GM23248 (cell line): ENCODE measurements at regions not wholly inside any gene's neighbourhood (a gene's known extent, or its start where the extent isn't known, plus 50 kb on each side); places are given as distances from the start of the nearest gene placed in this dataset.

Source experiments
- EZH2 ChIP-seq: fragments of 200-600 bp; sonication (generic); IDR thresholded peaks from 2 replicates; pipeline ENCODE4 v1.6.1; 2018; ENCODE audit warnings: antibody characterized with exemption, mild to moderate bottlenecking; ENCODE audit not compliant: insufficient read depth, poor library complexity, severe bottlenecking
- EZH2phosphoT487 ChIP-seq: fragments of 200-600 bp; sonication (generic); IDR thresholded peaks from 2 replicates; pipeline ENCODE4 v1.6.1; 2018; ENCODE audit warnings: antibody characterized with exemption, moderate library complexity, mild to moderate bottlenecking, low read depth; ENCODE audit not compliant: insufficient read depth

DNA sequence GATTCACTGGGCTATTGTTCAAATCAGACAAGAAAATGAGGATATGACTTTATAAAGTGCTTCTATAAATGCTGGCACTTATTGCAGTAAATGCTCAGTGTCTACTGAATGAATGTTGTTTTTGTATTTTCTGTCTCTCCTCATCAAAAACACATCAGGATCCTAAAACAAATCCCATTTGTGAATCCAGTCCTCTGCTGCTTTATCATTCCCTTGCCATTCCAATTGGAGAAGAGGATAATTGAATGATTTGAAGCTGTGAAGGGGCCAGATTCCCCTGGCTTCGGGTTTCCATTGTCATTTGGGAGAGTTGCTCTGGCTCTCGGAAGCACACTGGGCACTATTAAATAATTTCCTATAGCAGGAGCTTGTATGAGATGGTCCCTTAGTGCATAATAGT, 666.8 kb downstream of the ACTL7B start:
- TF ChIP-seq EZH2 (no peak), EZH2phosphoT487 (no peak)
